IMR-90 (cell line): ENCODE measurements at regions not wholly inside any gene's neighbourhood (a gene's known extent, or its start where the extent isn't known, plus 50 kb on each side); places are given as distances from the start of the nearest gene placed in this dataset.

Experiments
- ATAC-seq: fragments of 200-7000 bp; cut with Tn5 transposase; 2 replicates; pipeline ENCODE4 v1.9.1; 2020; ENCODE audit warnings: low read depth, mild to moderate bottlenecking, moderate library complexity
- BruUV-seq: library from RNA; stranded (reverse); fragments of 400-500 nt; replicated peaks from 2 replicates; lab custom pipeline; 2021; lab: Mats Ljungman, UMichigan
- CTCF ChIA-PET: fragments of 300-600 bp; formaldehyde crosslinking; extraction: SDS; loops from one replicate; lab custom pipeline; 2021; ENCODE audit warnings: antibody characterized with exemption; lab: Yijun Ruan, JAX
- POLR2A ChIA-PET: fragments of 300-600 bp; sonication (Branson Sonifier 250); formaldehyde crosslinking; loops from one replicate; lab custom pipeline; 2022; ENCODE audit warnings: antibody characterized with exemption; ENCODE audit not compliant: unreplicated experiment; lab: Charles Lee
- DNase-seq: peaks from one replicate; pipeline ENCODE4 v3.0.0; 2013
- H2AFZ ChIP-seq: replicated peaks from 2 replicates; pipeline ENCODE3; 2013; ENCODE audit warnings: low read length, mild to moderate bottlenecking; ENCODE audit not compliant: poor library complexity
- H2AK5ac ChIP-seq: 2 replicates; pipeline ENCODE4 v1.6.1; 2013; ENCODE audit warnings: low read depth, low read length, inconsistent platforms
- H2AK9ac ChIP-seq: replicated peaks from 2 replicates; pipeline ENCODE3; 2013; ENCODE audit warnings: mild to moderate bottlenecking, low read depth, low read length, moderate library complexity; ENCODE audit not compliant: poor library complexity
- H2BK120ac ChIP-seq: 2 replicates; pipeline ENCODE4 v1.6.1; 2013; ENCODE audit warnings: low read depth, low read length, inconsistent platforms
- H2BK15ac ChIP-seq: 3 replicates; pipeline ENCODE4 v1.6.1; 2013; ENCODE audit warnings: low read depth, low read length, inconsistent platforms
- H2BK20ac ChIP-seq: 2 replicates; pipeline ENCODE4 v1.6.1; 2013; ENCODE audit warnings: low read depth, mild to moderate bottlenecking, inconsistent platforms, low read length, moderate library complexity
- H2BK5ac ChIP-seq: 2 replicates; pipeline ENCODE4 v1.6.1; 2013; ENCODE audit warnings: mild to moderate bottlenecking, low read depth, low read length, inconsistent platforms; ENCODE audit not compliant: poor library complexity, severe bottlenecking
- H3K14ac ChIP-seq: replicated peaks from 2 replicates; pipeline ENCODE4 v1.6.1; 2013; ENCODE audit warnings: low read depth, low read length, inconsistent platforms
- H3K18ac ChIP-seq: 2 replicates; pipeline ENCODE4 v1.6.1; 2013; ENCODE audit warnings: low read depth, low read length, control low read depth
- H3K23ac ChIP-seq: 2 replicates; pipeline ENCODE4 v1.6.1; 2013; ENCODE audit warnings: low read depth, low read length, inconsistent platforms
- H3K27ac ChIP-seq: 2 replicates; pipeline ENCODE4 v1.5.1; 2013; ENCODE audit warnings: mild to moderate bottlenecking, control low read depth, low read length; ENCODE audit not compliant: insufficient read depth
- H3K27me3 ChIP-seq: 2 replicates; pipeline ENCODE4 v1.6.1; 2013; ENCODE audit warnings: low read length; ENCODE audit not compliant: control insufficient read depth, insufficient read depth
- H3K36me3 ChIP-seq: 2 replicates; pipeline ENCODE4 v1.6.1; 2013; ENCODE audit warnings: low read length, mixed read lengths; ENCODE audit not compliant: control insufficient read depth, insufficient read depth
- H3K4ac ChIP-seq: 2 replicates; pipeline ENCODE4 v1.6.1; 2013; ENCODE audit warnings: low read depth, low read length, inconsistent platforms
- H3K4me1 ChIP-seq: 2 replicates; pipeline ENCODE4 v1.6.1; 2013; ENCODE audit warnings: low read length, mixed read lengths; ENCODE audit not compliant: control insufficient read depth, insufficient read depth
- H3K4me2 ChIP-seq: 2 replicates; pipeline ENCODE4 v1.6.1; 2013; ENCODE audit warnings: low read depth, mild to moderate bottlenecking, control low read depth, low read length, moderate library complexity
- H3K4me3 ChIP-seq: 2 replicates; pipeline ENCODE4 v1.5.1; 2013; ENCODE audit warnings: low read depth, mild to moderate bottlenecking, control low read depth, low read length, moderate library complexity; ENCODE audit not compliant: insufficient read depth
- H3K56ac ChIP-seq: 2 replicates; pipeline ENCODE4 v1.6.1; 2013; ENCODE audit warnings: low read length, inconsistent platforms; ENCODE audit not compliant: insufficient read depth; ENCODE audit errors: extremely low read depth
- H3K79me1 ChIP-seq, 2 experiments: 2 replicates each; pipeline ENCODE4 v1.6.1; 2013; ENCODE audit warnings: low read length in 2 of 2, inconsistent platforms in 1 of 2, low read depth in 1 of 2
- H3K9ac ChIP-seq: 2 replicates; pipeline ENCODE4 v1.6.1; 2013; ENCODE audit warnings: low read depth, low read length, control low read depth
- H3K9me1 ChIP-seq: 2 replicates; pipeline ENCODE4 v1.6.1; 2013; ENCODE audit warnings: low read length, inconsistent platforms; ENCODE audit not compliant: insufficient read depth
- H3K9me3 ChIP-seq: 2 replicates; pipeline ENCODE4 v1.6.1; 2013; ENCODE audit warnings: low read length; ENCODE audit not compliant: control insufficient read depth, insufficient read depth
- H4K20me1 ChIP-seq: 2 replicates; pipeline ENCODE4 v1.6.1; 2013; ENCODE audit warnings: low read length, inconsistent platforms; ENCODE audit not compliant: insufficient read depth
- H4K5ac ChIP-seq: 2 replicates; pipeline ENCODE4 v1.6.1; 2013; ENCODE audit warnings: mild to moderate bottlenecking, low read depth, low read length, control low read depth
- H4K8ac ChIP-seq, 2 experiments: 2 replicates each; pipeline ENCODE4 v1.6.1; 2013; ENCODE audit warnings: low read depth in 2 of 2, low read length in 2 of 2, control low read depth in 1 of 2, inconsistent platforms in 1 of 2
- H4K91ac ChIP-seq: 2 replicates; pipeline ENCODE4 v1.6.1; 2013; ENCODE audit warnings: low read depth, low read length, inconsistent platforms; ENCODE audit not compliant: insufficient read depth
- CEBPB ChIP-seq: IDR thresholded peaks from 2 replicates; pipeline ENCODE4 v1.6.1; 2012; ENCODE audit warnings: low read depth, low read length, improper control_type of control experiment
- CHD1 ChIP-seq: IDR thresholded peaks from 2 replicates; pipeline ENCODE4 v1.6.1; 2012; ENCODE audit warnings: low read depth, low read length, improper control_type of control experiment
- FOS ChIP-seq: fragments of 150-350 bp; IDR thresholded peaks from 2 replicates; pipeline ENCODE4 v1.6.1; 2016; ENCODE audit warnings: low read depth, low read length
- MAZ ChIP-seq: IDR thresholded peaks from 2 replicates; pipeline ENCODE4 v1.6.1; 2012; ENCODE audit warnings: low read depth, mild to moderate bottlenecking, low read length, improper control_type of control experiment, moderate library complexity, borderline replicate concordance
- MXI1 ChIP-seq: IDR thresholded peaks from 2 replicates; pipeline ENCODE4 v1.6.1; 2012; ENCODE audit warnings: low read depth, mild to moderate bottlenecking, low read length, moderate library complexity, borderline replicate concordance
- POLR2A ChIP-seq: IDR thresholded peaks from 2 replicates; pipeline ENCODE4 v1.6.1; 2012; ENCODE audit warnings: mild to moderate bottlenecking, low read depth, low read length
- RFX5 ChIP-seq: IDR thresholded peaks from 2 replicates; pipeline ENCODE4 v1.8.0; 2012; ENCODE audit warnings: low read depth, mild to moderate bottlenecking, low read length, moderate library complexity
- SMC3 ChIP-seq: fragments of 150-350 bp; IDR thresholded peaks from 2 replicates; pipeline ENCODE4 v1.6.1; 2016; ENCODE audit warnings: low read depth, mild to moderate bottlenecking, antibody characterized with exemption, low read length, moderate library complexity
- WGBS, 2 experiments: methylation state at CpG; one replicate each; pipeline versions ENCODE4 v1.1.5 to v1.1.7; 2013; ENCODE audit warnings: missing lambda C conversion rate in 2 of 2; ENCODE audit not compliant: insufficient read length in 1 of 2; ENCODE audit errors: extremely low coverage in 2 of 2; 5-methylcytosine and 5-hydroxymethylcytosine counted together
- dilution Hi-C: fragments of 300-500 bp; cut with HindIII; formaldehyde crosslinking; loops from one replicate; pipeline ENCODE4 v1.14.3; 2018; ENCODE audit warnings: low sequenced_read_pairs; ENCODE audit not compliant: unreplicated experiment
- in situ Hi-C: fragments of 300-500 bp; cut with MboI; formaldehyde crosslinking; loops from 3 replicates; pipeline ENCODE4 v1.14.3; 2019; ENCODE audit warnings: low sequenced_read_pairs, inconsistent platforms, mixed read lengths
- intact Hi-C: fragments of 100-400 bp; cut with micrococcal nuclease; formaldehyde crosslinking; loops from 2 replicates; pipeline ENCODE4 v1.10.0; 2022
- TF ChIP-seq, protein P1 (sequence below): fragments of 150-350 bp; IDR thresholded peaks from 2 replicates; pipeline ENCODE4 v1.6.1; 2016; ENCODE audit warnings: low read depth, mild to moderate bottlenecking, low read length, moderate library complexity, borderline replicate concordance
- TF ChIP-seq, protein P2 (sequence below): fragments of 150-350 bp; IDR thresholded peaks from 2 replicates; pipeline ENCODE4 v1.6.1; 2017; ENCODE audit warnings: mild to moderate bottlenecking, antibody characterized with exemption, low read length, low read depth
- TF ChIP-seq, protein P3 (sequence below): conservative IDR thresholded peaks from 2 replicates; pipeline ENCODE4 v1.5.1; 2012; ENCODE audit warnings: mild to moderate bottlenecking, low read depth, low read length, improper control_type of control experiment

GRCh38 chr6:54559136-54559535 is 250.9 kb downstream of the TINAG start:
- no peak overlapping the region for H3K4ac ChIP-seq
- H3K4me2 ChIP-seq, result no peak overlapping the region
- BruUV-seq, result no TSS peak
- no peak overlapping the region for H2BK120ac ChIP-seq
- TF ChIP-seq, protein P1, sequence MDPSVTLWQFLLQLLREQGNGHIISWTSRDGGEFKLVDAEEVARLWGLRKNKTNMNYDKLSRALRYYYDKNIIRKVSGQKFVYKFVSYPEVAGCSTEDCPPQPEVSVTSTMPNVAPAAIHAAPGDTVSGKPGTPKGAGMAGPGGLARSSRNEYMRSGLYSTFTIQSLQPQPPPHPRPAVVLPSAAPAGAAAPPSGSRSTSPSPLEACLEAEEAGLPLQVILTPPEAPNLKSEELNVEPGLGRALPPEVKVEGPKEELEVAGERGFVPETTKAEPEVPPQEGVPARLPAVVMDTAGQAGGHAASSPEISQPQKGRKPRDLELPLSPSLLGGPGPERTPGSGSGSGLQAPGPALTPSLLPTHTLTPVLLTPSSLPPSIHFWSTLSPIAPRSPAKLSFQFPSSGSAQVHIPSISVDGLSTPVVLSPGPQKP, result no peak
- no peak for TF ChIP-seq MXI1
- no peak for TF ChIP-seq CHD1
- TF ChIP-seq, protein P2, sequence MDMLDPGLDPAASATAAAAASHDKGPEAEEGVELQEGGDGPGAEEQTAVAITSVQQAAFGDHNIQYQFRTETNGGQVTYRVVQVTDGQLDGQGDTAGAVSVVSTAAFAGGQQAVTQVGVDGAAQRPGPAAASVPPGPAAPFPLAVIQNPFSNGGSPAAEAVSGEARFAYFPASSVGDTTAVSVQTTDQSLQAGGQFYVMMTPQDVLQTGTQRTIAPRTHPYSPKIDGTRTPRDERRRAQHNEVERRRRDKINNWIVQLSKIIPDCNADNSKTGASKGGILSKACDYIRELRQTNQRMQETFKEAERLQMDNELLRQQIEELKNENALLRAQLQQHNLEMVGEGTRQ, result no peak
- no peak for TF ChIP-seq FOS
- TF ChIP-seq POLR2A, result no peak
- TF ChIP-seq, protein P3, sequence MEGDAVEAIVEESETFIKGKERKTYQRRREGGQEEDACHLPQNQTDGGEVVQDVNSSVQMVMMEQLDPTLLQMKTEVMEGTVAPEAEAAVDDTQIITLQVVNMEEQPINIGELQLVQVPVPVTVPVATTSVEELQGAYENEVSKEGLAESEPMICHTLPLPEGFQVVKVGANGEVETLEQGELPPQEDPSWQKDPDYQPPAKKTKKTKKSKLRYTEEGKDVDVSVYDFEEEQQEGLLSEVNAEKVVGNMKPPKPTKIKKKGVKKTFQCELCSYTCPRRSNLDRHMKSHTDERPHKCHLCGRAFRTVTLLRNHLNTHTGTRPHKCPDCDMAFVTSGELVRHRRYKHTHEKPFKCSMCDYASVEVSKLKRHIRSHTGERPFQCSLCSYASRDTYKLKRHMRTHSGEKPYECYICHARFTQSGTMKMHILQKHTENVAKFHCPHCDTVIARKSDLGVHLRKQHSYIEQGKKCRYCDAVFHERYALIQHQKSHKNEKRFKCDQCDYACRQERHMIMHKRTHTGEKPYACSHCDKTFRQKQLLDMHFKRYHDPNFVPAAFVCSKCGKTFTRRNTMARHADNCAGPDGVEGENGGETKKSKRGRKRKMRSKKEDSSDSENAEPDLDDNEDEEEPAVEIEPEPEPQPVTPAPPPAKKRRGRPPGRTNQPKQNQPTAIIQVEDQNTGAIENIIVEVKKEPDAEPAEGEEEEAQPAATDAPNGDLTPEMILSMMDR, result no peak
- no peak for TF ChIP-seq CEBPB
- TF ChIP-seq MAZ, result no peak
- TF ChIP-seq RFX5, result no peak
- TF ChIP-seq SMC3, result no peak
- ATAC-seq (no peak), DNase-seq (peak; percentile 1)
- no peak overlapping the region for H3K18ac ChIP-seq
- H3K4me3 ChIP-seq, result no peak overlapping the region
- no peak overlapping the region for H4K5ac ChIP-seq
- H3K9me3 ChIP-seq, result no peaks in the 10 kb centered on the region
- H2BK20ac ChIP-seq, result no peak overlapping the region
- no peak overlapping the region for H2AK9ac ChIP-seq
- H3K79me1 ChIP-seq, result no peaks in the 10 kb centered on the region
- no peak overlapping the region for H3K27ac ChIP-seq
- dilution Hi-C loops, result no loop called here
- no peaks in the 10 kb centered on the region for H3K27me3 ChIP-seq
- no peak overlapping the region for H4K91ac ChIP-seq
- H3K14ac ChIP-seq, result no peak overlapping the region
- H2AK5ac ChIP-seq, result no peak overlapping the region
- in situ Hi-C loops, result no loop called here
- CTCF ChIA-PET, result no interaction called here
- H3K9ac ChIP-seq, result no peak overlapping the region
- no peaks in the 10 kb centered on the region for H3K36me3 ChIP-seq
- H3K9me1 ChIP-seq, result no peaks in the 10 kb centered on the region
- H2BK5ac ChIP-seq, result no peak overlapping the region
- H3K23ac ChIP-seq, result no peak overlapping the region
- no CpG with 5 or more reads among the region's 4 CpGs for WGBS, 2 experiments
- no peaks in the 10 kb centered on the region for H3K4me1 ChIP-seq
- H2AFZ ChIP-seq, result no peak overlapping the region
- POLR2A ChIA-PET, result no interaction called here
- intact Hi-C loops, result no loop called here
- no peaks in the 10 kb centered on the region for H4K20me1 ChIP-seq
- no peak overlapping the region for H4K8ac ChIP-seq
- no peak overlapping the region for H3K56ac ChIP-seq
- H2BK15ac ChIP-seq, result no peak overlapping the region
